ENCODE measurements at regions not wholly inside any gene's neighbourhood (a gene's known extent, or its start where the extent isn't known, plus 50 kb on each side); places are given as distances from the start of the nearest gene placed in this dataset.

DNA sequence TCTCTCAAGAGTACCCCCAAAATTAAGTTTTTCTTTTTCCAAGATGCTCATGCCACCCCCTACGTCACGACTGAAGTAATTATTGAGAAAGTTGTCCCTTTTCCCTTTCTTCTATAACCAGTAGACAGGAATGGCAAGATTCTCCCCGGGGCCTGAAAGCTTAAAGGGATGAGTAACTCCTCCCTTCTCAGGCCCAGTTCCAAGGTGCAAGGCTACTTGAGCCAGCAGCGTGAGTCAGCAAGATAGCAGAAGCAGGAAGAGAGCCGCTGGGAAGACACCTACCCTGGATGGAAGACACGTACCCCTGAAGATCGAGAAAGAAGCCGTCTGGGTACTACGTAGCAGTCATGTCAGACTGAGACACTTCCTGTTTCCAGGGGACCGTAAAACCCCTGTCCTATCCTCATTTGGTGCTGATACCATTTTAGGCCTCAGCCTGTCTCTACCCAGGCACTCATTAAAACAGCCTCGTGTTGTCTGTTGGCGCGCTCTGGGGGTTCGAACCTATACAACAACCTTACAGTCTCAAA lies 241.0 kb downstream of the ADGRG6 start:
- DNase-seq (ENCODE audit: low read depth in 2 of 2) = peak; percentile 81 to 93
- TF ChIP-seq, protein P1, sequence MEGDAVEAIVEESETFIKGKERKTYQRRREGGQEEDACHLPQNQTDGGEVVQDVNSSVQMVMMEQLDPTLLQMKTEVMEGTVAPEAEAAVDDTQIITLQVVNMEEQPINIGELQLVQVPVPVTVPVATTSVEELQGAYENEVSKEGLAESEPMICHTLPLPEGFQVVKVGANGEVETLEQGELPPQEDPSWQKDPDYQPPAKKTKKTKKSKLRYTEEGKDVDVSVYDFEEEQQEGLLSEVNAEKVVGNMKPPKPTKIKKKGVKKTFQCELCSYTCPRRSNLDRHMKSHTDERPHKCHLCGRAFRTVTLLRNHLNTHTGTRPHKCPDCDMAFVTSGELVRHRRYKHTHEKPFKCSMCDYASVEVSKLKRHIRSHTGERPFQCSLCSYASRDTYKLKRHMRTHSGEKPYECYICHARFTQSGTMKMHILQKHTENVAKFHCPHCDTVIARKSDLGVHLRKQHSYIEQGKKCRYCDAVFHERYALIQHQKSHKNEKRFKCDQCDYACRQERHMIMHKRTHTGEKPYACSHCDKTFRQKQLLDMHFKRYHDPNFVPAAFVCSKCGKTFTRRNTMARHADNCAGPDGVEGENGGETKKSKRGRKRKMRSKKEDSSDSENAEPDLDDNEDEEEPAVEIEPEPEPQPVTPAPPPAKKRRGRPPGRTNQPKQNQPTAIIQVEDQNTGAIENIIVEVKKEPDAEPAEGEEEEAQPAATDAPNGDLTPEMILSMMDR (IDR thresholded peaks at IDR 0.05; ENCODE audit: low read depth, low read length) = no peak
- no peak overlapping the region for H3K4me3 ChIP-seq (replicated peaks in 1 of 2; ENCODE audit: low read depth in 2 of 2, low read length in 2 of 2)

DNA sequence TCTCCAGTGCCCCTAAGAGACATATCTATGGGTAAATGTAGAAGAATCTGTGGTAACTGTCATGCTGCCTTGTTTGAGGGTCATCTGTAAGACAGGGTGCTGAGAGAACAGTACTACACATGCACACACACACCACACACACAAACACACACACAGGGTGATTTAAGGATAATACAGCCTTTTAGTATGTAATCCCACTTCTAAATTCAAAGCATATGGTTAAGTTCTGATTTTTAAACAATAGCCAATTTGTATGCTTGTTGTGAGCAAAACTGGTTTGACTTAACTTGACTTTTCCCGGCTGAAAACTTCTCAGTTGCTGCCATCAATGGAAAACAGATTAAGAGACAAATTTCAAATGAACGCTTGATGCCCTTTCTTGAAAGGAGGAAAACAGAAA lies 241.8 kb downstream of the ADGRG6 start:
- H3K4me3 ChIP-seq (replicated peaks in 1 of 2; ENCODE audit: low read depth in 2 of 2, low read length in 2 of 2) = no peak overlapping the region
- DNase-seq (ENCODE audit: low read depth in 2 of 2) = no peak
- TF ChIP-seq, protein P1 (IDR thresholded peaks at IDR 0.05; ENCODE audit: low read depth, low read length) = no peak

DNA sequence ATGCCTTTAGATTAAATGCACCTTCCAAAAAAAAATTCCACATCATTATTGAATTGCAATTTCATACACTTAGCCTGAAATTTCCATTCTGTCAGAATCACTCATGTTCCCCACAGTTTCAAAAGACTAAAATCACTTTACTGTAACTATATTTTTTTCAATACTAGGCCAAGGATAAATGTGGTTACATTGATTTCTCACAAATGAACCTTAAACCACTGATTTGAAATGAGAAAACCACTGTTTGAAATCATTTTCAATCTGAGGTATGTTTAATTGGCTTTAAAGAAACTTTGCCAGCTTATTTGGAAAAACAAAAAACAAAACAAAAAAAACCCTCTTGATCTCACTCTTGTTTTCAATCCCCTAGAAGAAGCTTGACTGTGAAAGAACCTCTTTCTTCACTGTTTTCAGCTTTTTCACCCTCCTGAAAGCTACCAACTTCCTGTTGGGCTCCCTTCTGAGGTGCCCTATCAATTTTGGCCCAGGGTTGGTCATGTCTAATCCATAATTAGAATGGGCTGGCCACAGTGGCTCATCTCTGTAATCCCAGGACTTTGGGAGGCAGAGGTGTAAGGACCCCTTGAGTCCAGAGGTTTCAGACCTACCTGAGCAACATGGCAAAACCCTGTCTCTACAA lies 242.5 kb downstream of the ADGRG6 start:
- no peak for DNase-seq (ENCODE audit: low read depth in 2 of 2)
- H3K4me3 ChIP-seq (replicated peaks in 1 of 2; ENCODE audit: low read depth in 2 of 2, low read length in 2 of 2) = no peak overlapping the region
- TF ChIP-seq, protein P1 (IDR thresholded peaks at IDR 0.05; ENCODE audit: low read depth, low read length) = no peak

DNA sequence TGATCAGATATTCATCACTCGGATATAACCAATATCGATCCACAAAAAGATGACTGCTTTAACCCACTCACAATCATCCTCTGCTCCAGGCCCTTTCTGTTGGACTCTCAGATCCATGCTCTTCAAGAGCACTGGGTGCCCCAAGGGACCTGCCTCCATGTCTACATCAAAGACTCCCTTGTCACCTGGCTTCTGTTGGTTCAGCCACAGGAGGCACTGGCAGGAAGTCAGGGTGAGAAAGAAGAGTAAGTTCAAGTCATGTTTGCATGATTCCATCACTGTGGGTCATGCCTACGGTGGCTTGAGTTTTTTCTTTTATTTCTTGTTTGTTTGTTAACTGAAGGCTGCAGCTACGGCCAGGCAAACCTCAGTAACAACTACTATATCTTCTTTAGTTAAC lies 243.3 kb downstream of the ADGRG6 start:
- TF ChIP-seq, protein P1 (IDR thresholded peaks at IDR 0.05; ENCODE audit: low read depth, low read length) = no peak
- DNase-seq (ENCODE audit: low read depth in 2 of 2) = no peak
- H3K4me3 ChIP-seq (replicated peaks in 1 of 2; ENCODE audit: low read depth in 2 of 2, low read length in 2 of 2) = no peak overlapping the region

DNA sequence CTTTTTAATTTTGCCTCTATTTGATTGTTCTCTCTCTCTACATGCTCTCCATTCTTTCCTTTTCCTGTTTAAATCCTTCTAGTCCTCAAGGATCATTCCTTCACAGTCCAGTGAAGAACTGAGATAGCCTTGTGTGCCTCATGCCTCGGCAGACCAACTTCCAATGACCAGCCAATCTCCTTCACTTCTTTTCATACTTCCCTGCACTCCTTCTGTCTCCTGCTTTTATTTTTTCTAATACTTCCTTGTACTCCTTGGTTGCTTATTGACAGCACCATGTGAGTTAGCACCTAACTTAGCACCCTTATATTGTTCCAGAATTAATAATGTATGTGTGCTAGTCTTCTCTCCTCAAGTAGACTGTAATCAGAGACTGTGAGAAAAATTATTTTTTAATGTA lies 246.8 kb downstream of the ADGRG6 start:
- TF ChIP-seq, protein P1 (IDR thresholded peaks at IDR 0.05; ENCODE audit: low read depth, low read length) = no peak
- no peak overlapping the region for H3K4me3 ChIP-seq (replicated peaks in 1 of 2; ENCODE audit: low read depth in 2 of 2, low read length in 2 of 2)
- no peak for DNase-seq (ENCODE audit: low read depth in 2 of 2)

DNA sequence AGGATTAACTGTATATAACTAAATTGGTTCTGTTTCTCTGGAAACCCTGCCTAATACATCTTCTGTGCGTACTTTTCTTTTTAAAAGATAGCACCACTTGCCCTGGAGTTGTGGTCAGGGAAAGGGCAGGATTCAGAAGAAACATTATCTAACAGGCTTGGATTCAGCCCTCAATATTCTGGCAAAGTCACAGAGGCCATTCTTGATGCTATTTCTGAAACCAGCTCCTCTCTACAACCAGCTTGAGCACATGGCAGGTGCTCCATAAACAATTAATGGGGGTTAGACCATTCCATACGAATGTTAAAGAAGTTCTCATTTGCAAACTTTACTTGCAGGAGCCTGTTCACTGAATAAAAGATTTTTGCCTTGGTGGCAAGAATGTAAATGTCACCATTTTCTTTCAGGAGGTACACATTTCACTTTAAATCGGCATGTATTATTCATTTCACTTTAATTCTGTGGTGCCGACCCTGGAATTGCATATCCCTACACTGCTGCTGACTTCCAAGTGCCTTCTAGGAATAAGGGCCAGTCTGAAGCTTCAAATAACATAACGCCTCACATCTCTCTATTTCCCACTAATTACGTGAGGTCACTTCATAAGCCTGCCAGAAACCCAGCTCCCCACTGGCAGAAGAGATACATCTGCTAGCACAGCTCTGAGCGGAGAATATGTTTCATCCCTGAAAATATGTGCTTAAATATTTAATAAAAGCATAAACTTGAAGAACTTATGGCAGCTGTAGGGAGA lies 248.7 kb downstream of the ADGRG6 start:
- DNase-seq (ENCODE audit: low read depth in 2 of 2) = no peak
- H3K4me3 ChIP-seq (replicated peaks in 1 of 2; ENCODE audit: low read depth in 2 of 2, low read length in 2 of 2) = no peak overlapping the region
- TF ChIP-seq, protein P1 (IDR thresholded peaks at IDR 0.05; ENCODE audit: low read depth, low read length) = no peak

Measured in cardiac fibroblast (primary cell).